ENCODE measurements at regions not wholly inside any gene's neighbourhood (a gene's known extent, or its start where the extent isn't known, plus 50 kb on each side); places are given as distances from the start of the nearest gene placed in this dataset.
"Not testable (repeated sequence)": the region's sequence is repeated elsewhere in the genome, so short reads cannot be mapped to it uniquely, and the experiment has no call there.

DNA sequence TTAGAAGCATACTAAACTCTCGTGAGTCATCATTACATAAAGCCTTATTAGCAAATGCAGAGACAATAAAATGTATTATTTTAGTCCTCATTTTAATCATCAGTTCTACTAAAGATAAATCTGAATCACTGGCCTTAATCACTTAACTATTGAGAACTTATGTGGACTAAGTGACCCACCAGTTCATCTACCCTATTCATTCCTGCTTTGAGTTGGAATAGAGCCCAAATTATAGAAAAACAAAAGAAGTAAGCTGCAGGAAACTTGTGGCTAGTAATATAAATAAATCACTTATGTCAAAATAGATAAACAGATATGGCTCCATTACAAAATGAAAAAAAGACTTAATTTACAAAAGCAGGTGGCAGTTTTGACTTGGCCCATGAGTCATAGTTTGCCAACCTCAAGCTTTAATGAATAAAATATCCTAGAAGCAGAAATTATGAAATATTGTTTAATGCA lies 851.8 kb upstream of the CRIM1 start:
- DNase-seq (no peak), ATAC-seq (no peak)
- no peaks in the 10 kb centered on the region for H3K27me3 ChIP-seq
- intact Hi-C loops (cut with DNase I): no loop called here
- H3K36me3 ChIP-seq: no peaks in the 10 kb centered on the region
- H3K27ac ChIP-seq: no peak overlapping the region
- H3K4me3 ChIP-seq: no peak overlapping the region
- no peaks in the 10 kb centered on the region for H3K9me3 ChIP-seq
- WGBS (ENCODE audit: insufficient coverage, low coverage, low lambda C conversion rate, missing lambda C conversion rate): 13% methylated on average over 1 of the region's 1 CpG
- no peaks in the 10 kb centered on the region for H3K4me1 ChIP-seq
- no peak for TF ChIP-seq POLR2A (IDR thresholded peaks at IDR 0.05)
- TF ChIP-seq, protein P1, sequence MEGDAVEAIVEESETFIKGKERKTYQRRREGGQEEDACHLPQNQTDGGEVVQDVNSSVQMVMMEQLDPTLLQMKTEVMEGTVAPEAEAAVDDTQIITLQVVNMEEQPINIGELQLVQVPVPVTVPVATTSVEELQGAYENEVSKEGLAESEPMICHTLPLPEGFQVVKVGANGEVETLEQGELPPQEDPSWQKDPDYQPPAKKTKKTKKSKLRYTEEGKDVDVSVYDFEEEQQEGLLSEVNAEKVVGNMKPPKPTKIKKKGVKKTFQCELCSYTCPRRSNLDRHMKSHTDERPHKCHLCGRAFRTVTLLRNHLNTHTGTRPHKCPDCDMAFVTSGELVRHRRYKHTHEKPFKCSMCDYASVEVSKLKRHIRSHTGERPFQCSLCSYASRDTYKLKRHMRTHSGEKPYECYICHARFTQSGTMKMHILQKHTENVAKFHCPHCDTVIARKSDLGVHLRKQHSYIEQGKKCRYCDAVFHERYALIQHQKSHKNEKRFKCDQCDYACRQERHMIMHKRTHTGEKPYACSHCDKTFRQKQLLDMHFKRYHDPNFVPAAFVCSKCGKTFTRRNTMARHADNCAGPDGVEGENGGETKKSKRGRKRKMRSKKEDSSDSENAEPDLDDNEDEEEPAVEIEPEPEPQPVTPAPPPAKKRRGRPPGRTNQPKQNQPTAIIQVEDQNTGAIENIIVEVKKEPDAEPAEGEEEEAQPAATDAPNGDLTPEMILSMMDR (IDR thresholded peaks at IDR 0.05): no peak

DNA sequence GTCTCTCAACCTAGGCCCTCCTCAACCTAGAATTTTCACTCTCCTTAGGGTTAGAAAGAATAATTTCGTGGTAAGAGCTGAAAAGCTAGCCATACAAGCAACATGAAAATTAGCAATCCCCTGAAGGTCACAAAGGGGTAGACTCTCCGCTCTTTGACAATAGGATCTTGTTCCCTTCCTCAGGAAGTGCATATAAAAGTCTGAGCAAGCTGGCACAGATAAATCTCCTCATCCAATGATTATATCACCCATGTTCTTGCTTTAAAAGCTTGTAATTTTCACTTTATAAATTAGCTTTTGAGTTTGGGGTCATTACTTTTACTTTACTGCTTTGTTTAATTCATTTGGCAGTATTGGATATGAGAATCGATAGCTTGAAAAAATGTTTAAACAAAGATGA lies 852.3 kb upstream of the CRIM1 start:
- 45% methylated on average over 3 of the region's 3 CpGs for WGBS (ENCODE audit: insufficient coverage, low coverage, low lambda C conversion rate, missing lambda C conversion rate)
- DNase-seq (no peak), ATAC-seq (no peak)
- no peaks in the 10 kb centered on the region for H3K9me3 ChIP-seq
- no peaks in the 10 kb centered on the region for H3K36me3 ChIP-seq
- no peak overlapping the region for H3K4me3 ChIP-seq
- intact Hi-C loops (cut with DNase I): no loop called here
- H3K4me1 ChIP-seq: no peaks in the 10 kb centered on the region
- no peak overlapping the region for H3K27ac ChIP-seq
- TF ChIP-seq POLR2A (IDR thresholded peaks at IDR 0.05): no peak
- TF ChIP-seq, protein P1 (IDR thresholded peaks at IDR 0.05): no peak
- no peaks in the 10 kb centered on the region for H3K27me3 ChIP-seq

DNA sequence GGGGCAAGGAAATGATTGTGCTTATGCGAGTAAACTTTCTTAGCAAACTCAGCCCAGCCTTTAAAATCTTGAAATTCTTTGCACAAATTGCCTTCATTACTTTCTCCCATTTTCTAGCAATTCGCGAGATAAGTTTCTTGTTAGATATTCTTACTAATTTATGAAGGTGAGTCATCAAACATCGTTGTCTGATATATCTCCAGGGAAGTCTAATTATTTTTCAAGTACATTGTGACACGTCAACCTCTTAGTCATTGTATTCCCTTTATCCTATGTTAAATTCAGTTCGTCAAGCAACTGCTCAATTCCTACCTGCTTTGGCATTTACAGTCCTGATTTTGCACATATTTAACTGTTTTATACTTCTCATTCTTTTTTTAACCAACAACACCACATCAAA lies 854.5 kb upstream of the CRIM1 start:
- no peak for ATAC-seq
- intact Hi-C loops (cut with DNase I): no loop called here
- no peak overlapping the region for H3K4me3 ChIP-seq
- no peaks in the 10 kb centered on the region for H3K36me3 ChIP-seq
- WGBS (ENCODE audit: insufficient coverage, low coverage, low lambda C conversion rate, missing lambda C conversion rate): 58% methylated on average over 6 of the region's 6 CpGs
- TF ChIP-seq POLR2A (IDR thresholded peaks at IDR 0.05): no peak
- TF ChIP-seq, protein P1 (IDR thresholded peaks at IDR 0.05): no peak
- no peak for DNase-seq
- H3K4me1 ChIP-seq: no peaks in the 10 kb centered on the region
- H3K9me3 ChIP-seq: no peaks in the 10 kb centered on the region
- no peak overlapping the region for H3K27ac ChIP-seq
- no peaks in the 10 kb centered on the region for H3K27me3 ChIP-seq

DNA sequence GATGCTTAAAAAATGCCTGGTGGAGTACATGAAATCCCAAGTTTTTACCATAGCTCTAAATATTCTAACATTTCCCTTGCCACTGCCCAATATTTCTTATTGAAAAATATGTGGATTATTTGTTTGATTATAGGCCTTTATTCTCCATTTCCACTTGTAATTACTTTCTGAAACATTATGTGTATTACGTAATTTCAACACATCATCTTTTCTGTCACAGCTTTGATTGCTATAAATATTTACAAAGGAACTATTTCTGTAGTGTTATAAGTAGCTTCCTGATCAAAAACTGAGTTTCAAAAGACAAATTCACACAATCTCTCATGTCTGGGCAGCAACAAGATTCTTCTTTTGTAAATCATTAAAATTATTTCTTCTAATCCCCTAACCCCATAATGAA lies 859.6 kb upstream of the CRIM1 start:
- Histone ChIP-seq H3K27ac (no peak overlapping the region), H3K4me1 (no peaks in the 10 kb centered on the region), H3K36me3 (no peaks in the 10 kb centered on the region), H3K4me3 (no peak overlapping the region), H3K9me3 (no peaks in the 10 kb centered on the region), H3K27me3 (no peaks in the 10 kb centered on the region)
- no peak for ATAC-seq
- no peak for DNase-seq
- TF ChIP-seq POLR2A (IDR thresholded peaks at IDR 0.05): no peak
- TF ChIP-seq, protein P1 (IDR thresholded peaks at IDR 0.05): no peak
- WGBS (ENCODE audit: insufficient coverage, low coverage, low lambda C conversion rate, missing lambda C conversion rate): 50% methylated on average over 1 of the region's 1 CpG
- intact Hi-C loops (cut with DNase I): no loop called here

DNA sequence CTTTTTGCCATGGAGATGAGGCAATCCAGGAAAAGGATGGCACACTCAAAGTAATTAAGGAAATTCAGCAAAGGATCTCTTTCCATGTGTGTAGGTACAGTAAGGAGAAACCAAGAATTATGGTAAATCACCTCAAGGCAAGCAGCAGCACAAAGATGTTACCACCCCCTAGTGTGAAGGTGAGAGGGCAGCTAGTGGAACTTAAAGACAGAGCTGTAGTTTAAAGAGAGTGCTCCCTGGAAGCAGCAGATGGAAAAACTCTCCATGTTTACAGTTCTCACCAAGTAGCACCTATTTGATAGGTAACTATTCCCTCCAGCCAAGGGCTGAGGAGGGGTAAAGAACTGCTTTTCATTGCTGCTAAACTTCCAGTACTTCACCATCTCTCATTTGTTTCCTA lies 860.4 kb upstream of the CRIM1 start:
- no peak for DNase-seq
- Histone ChIP-seq H3K27me3 (no peaks in the 10 kb centered on the region), H3K27ac (no peak overlapping the region), H3K9me3 (no peaks in the 10 kb centered on the region), H3K4me1 (no peaks in the 10 kb centered on the region), H3K4me3 (no peak overlapping the region), H3K36me3 (no peaks in the 10 kb centered on the region)
- TF ChIP-seq POLR2A (IDR thresholded peaks at IDR 0.05): no peak
- TF ChIP-seq, protein P1 (IDR thresholded peaks at IDR 0.05): no peak
- intact Hi-C loops (cut with DNase I): no loop called here
- ATAC-seq: no peak

DNA sequence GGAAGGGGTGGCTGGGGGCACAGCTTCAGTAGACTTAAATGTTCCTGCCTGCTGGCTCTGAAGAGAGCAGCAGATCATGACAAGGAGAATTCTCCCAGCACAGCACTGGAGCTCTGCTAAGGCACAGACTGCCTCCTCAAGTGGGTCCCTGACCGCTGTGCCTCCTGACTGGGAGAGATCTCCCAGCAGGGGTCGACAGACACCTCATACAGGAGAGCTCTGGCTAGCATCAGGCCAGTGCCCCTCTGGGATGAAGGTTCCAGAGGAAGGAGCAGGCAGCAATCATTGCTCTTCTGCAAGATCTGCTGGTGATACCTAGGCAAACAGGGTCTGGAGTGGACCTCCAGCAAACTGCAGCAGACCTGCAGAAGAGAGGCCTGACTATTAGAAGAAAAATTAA lies 877.5 kb upstream of the CRIM1 start:
- intact Hi-C loops (cut with DNase I); H3K27me3 ChIP-seq; DNase-seq; H3K36me3 ChIP-seq; H3K4me3 ChIP-seq; H3K4me1 ChIP-seq; H3K27ac ChIP-seq; ATAC-seq; H3K9me3 ChIP-seq: not testable (repeated sequence)
- WGBS (ENCODE audit: insufficient coverage, low coverage, low lambda C conversion rate, missing lambda C conversion rate): no CpG with 5 or more reads among the region's 2 CpGs

Measured in right lobe of liver (tissue), 6 donors.